ENCODE measurements at regions not wholly inside any gene's neighbourhood (a gene's known extent, or its start where the extent isn't known, plus 50 kb on each side); places are given as distances from the start of the nearest gene placed in this dataset.
"Not testable (repeated sequence)": the region's sequence is repeated elsewhere in the genome, so short reads cannot be mapped to it uniquely, and the experiment has no call there.

- DNase-seq; H3K27ac Mint-ChIP-seq; H3K27me3 ChIP-seq (ENCODE audit: insufficient read depth, low read length); H3K27me3 Mint-ChIP-seq; POLR2A ChIA-PET (ENCODE audit: partially characterized antibody); H3K4me1 ChIP-seq (ENCODE audit: insufficient read depth, low read length); H3K9me3 Mint-ChIP-seq; H3K4me1 Mint-ChIP-seq; H3K36me3 ChIP-seq (ENCODE audit: insufficient read depth, low read length); intact Hi-C loops (cut with micrococcal nuclease); H3K36me3 Mint-ChIP-seq; H3K9me3 ChIP-seq (ENCODE audit: control insufficient read depth in 1 of 2, low read length in 2 of 2); H3K4me3 Mint-ChIP-seq; H3K4me3 ChIP-seq (ENCODE audit: low read length in 2 of 2); H3K27ac ChIP-seq (ENCODE audit: low read depth, low read length); CTCF ChIA-PET (ENCODE audit: partially characterized antibody): not testable (repeated sequence)
Measured at GRCh38 chr15:21174761-21175160, 265.5 kb downstream of the POTEB3 start.

GRCh38 chr15:21151203-21151966 lies 285.3 kb upstream of the POTEB2 start:
- DNase-seq; H3K27ac Mint-ChIP-seq; H3K27ac ChIP-seq (ENCODE audit: low read depth, low read length); H3K4me1 ChIP-seq (ENCODE audit: insufficient read depth, low read length); POLR2A ChIA-PET (ENCODE audit: partially characterized antibody); H3K4me3 Mint-ChIP-seq; H3K36me3 Mint-ChIP-seq; H3K9me3 Mint-ChIP-seq; CTCF ChIA-PET (ENCODE audit: partially characterized antibody); H3K9me3 ChIP-seq (ENCODE audit: control insufficient read depth in 1 of 2, low read length in 2 of 2); H3K27me3 ChIP-seq (ENCODE audit: insufficient read depth, low read length); H3K36me3 ChIP-seq (ENCODE audit: insufficient read depth, low read length); intact Hi-C loops (cut with micrococcal nuclease); H3K4me3 ChIP-seq (ENCODE audit: low read length in 2 of 2); H3K4me1 Mint-ChIP-seq; H3K27me3 Mint-ChIP-seq: not testable (repeated sequence)

GRCh38 chr15:21148136-21148535 lies 282.0 kb upstream of the POTEB2 start:
- H3K27ac Mint-ChIP-seq; H3K36me3 Mint-ChIP-seq; POLR2A ChIA-PET (ENCODE audit: partially characterized antibody); DNase-seq; H3K4me3 Mint-ChIP-seq; H3K4me1 Mint-ChIP-seq; H3K27ac ChIP-seq (ENCODE audit: low read depth, low read length); H3K4me3 ChIP-seq (ENCODE audit: low read length in 2 of 2); CTCF ChIA-PET (ENCODE audit: partially characterized antibody); H3K27me3 ChIP-seq (ENCODE audit: insufficient read depth, low read length); H3K4me1 ChIP-seq (ENCODE audit: insufficient read depth, low read length); H3K27me3 Mint-ChIP-seq; H3K36me3 ChIP-seq (ENCODE audit: insufficient read depth, low read length); H3K9me3 Mint-ChIP-seq; intact Hi-C loops (cut with micrococcal nuclease); H3K9me3 ChIP-seq (ENCODE audit: control insufficient read depth in 1 of 2, low read length in 2 of 2): not testable (repeated sequence)

- H3K4me1 ChIP-seq (ENCODE audit: insufficient read depth, low read length); H3K27ac Mint-ChIP-seq; DNase-seq; H3K9me3 Mint-ChIP-seq; H3K4me3 Mint-ChIP-seq; H3K27me3 Mint-ChIP-seq; H3K9me3 ChIP-seq (ENCODE audit: control insufficient read depth in 1 of 2, low read length in 2 of 2); H3K27ac ChIP-seq (ENCODE audit: low read depth, low read length); H3K4me3 ChIP-seq (ENCODE audit: low read length in 2 of 2); H3K4me1 Mint-ChIP-seq; H3K36me3 ChIP-seq (ENCODE audit: insufficient read depth, low read length); POLR2A ChIA-PET (ENCODE audit: partially characterized antibody); intact Hi-C loops (cut with micrococcal nuclease); CTCF ChIA-PET (ENCODE audit: partially characterized antibody); H3K27me3 ChIP-seq (ENCODE audit: insufficient read depth, low read length); H3K36me3 Mint-ChIP-seq: not testable (repeated sequence)
Measured at GRCh38 chr15:21133893-21134292, 267.8 kb upstream of the POTEB2 start.

- H3K9me3 Mint-ChIP-seq; H3K36me3 ChIP-seq (ENCODE audit: insufficient read depth, low read length); H3K27me3 ChIP-seq (ENCODE audit: insufficient read depth, low read length); H3K27me3 Mint-ChIP-seq; H3K4me3 Mint-ChIP-seq; H3K27ac Mint-ChIP-seq; H3K27ac ChIP-seq (ENCODE audit: low read depth, low read length); H3K9me3 ChIP-seq (ENCODE audit: control insufficient read depth in 1 of 2, low read length in 2 of 2); H3K4me1 Mint-ChIP-seq; intact Hi-C loops (cut with micrococcal nuclease); CTCF ChIA-PET (ENCODE audit: partially characterized antibody); H3K4me3 ChIP-seq (ENCODE audit: low read length in 2 of 2); POLR2A ChIA-PET (ENCODE audit: partially characterized antibody); H3K4me1 ChIP-seq (ENCODE audit: insufficient read depth, low read length); H3K36me3 Mint-ChIP-seq: not testable (repeated sequence)
- DNase-seq: peak in 1 of 5 donors; percentile 27
Measured at GRCh38 chr15:21112271-21113053, 246.3 kb upstream of the POTEB2 start.

- H3K36me3 ChIP-seq (ENCODE audit: insufficient read depth, low read length); H3K4me3 ChIP-seq (ENCODE audit: low read length in 2 of 2); H3K27ac ChIP-seq (ENCODE audit: low read depth, low read length); CTCF ChIA-PET (ENCODE audit: partially characterized antibody); H3K4me1 Mint-ChIP-seq; H3K27me3 ChIP-seq (ENCODE audit: insufficient read depth, low read length); intact Hi-C loops (cut with micrococcal nuclease); H3K9me3 Mint-ChIP-seq; H3K4me3 Mint-ChIP-seq; H3K4me1 ChIP-seq (ENCODE audit: insufficient read depth, low read length); H3K27ac Mint-ChIP-seq; H3K36me3 Mint-ChIP-seq; H3K27me3 Mint-ChIP-seq; POLR2A ChIA-PET (ENCODE audit: partially characterized antibody); H3K9me3 ChIP-seq (ENCODE audit: control insufficient read depth in 1 of 2, low read length in 2 of 2): not testable (repeated sequence)
- DNase-seq: peak in 1 of 5 donors; percentile 50
Measured at GRCh38 chr15:21111861-21112260, 245.7 kb upstream of the POTEB2 start.

- H3K27ac ChIP-seq (ENCODE audit: low read depth, low read length); intact Hi-C loops (cut with micrococcal nuclease); H3K27me3 Mint-ChIP-seq; H3K27me3 ChIP-seq (ENCODE audit: insufficient read depth, low read length); CTCF ChIA-PET (ENCODE audit: partially characterized antibody); H3K4me3 Mint-ChIP-seq; H3K4me1 ChIP-seq (ENCODE audit: insufficient read depth, low read length); POLR2A ChIA-PET (ENCODE audit: partially characterized antibody); H3K36me3 ChIP-seq (ENCODE audit: insufficient read depth, low read length); H3K27ac Mint-ChIP-seq; H3K4me1 Mint-ChIP-seq; H3K4me3 ChIP-seq (ENCODE audit: low read length in 2 of 2); H3K9me3 Mint-ChIP-seq; H3K36me3 Mint-ChIP-seq; H3K9me3 ChIP-seq (ENCODE audit: control insufficient read depth in 1 of 2, low read length in 2 of 2): not testable (repeated sequence)
- DNase-seq: peak in 1 of 5 donors; percentile 13
Measured at GRCh38 chr15:21111172-21111571, 245.1 kb upstream of the POTEB2 start.

All from CD4-positive, alpha-beta memory T cell (primary cell).